NCI-H82 treated with DMSO at 0.1 percent for 48 hours (cell line): ENCODE measurements at regions not wholly inside any gene's neighbourhood (a gene's known extent, or its start where the extent isn't known, plus 50 kb on each side); places are given as distances from the start of the nearest gene placed in this dataset.

Experiments used
- DNase-seq: peaks from one replicate; lab custom pipeline; 2025; ENCODE audit not compliant: unreplicated experiment; lab: John Stamatoyannopoulos, UW

- DNase-seq, result no peak
Measured at GRCh38 chr6:95071464-95071863, 505.9 kb upstream of the MANEA start.

DNA sequence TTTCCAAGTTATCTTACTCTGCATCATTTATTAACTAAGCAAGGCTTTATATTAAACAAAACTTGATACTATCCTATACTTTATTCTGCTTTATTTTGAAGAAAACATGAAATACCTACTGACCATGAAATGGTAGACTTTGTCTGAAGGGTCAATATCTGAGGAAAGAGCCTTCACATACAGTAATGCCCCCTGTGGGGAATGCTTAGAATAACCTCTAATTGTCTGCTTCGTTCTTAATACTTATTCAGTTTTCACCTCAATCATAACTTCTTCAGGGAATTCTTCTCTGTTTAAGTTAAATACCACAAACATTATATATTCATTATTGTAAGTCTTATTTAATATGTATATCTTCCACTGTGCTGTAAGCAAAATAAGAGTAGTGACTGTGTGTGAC, 498.9 kb upstream of the MANEA start:
- no peak for DNase-seq

DNA sequence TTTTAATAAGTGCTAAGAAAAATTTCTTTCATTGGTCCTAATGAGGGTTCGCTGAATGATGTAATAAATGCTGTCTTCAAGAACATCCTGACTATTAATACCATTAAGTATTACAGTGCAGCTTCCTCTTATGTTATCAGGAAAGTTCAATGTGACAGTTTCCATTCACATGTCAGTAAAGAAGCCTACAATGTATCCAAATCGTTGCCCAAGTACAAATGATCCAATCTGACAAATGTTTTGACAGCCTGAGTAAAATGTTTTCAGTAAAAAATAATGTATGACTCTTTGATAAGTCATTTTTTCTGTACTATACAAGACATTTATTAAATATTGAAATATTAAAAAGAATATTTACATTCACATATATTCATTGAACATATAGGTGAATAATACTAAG, 496.1 kb upstream of the MANEA start:
- DNase-seq, result no peak

- DNase-seq, result no peak
Measured at GRCh38 chr6:95081949-95082348, 495.4 kb upstream of the MANEA start.

DNA sequence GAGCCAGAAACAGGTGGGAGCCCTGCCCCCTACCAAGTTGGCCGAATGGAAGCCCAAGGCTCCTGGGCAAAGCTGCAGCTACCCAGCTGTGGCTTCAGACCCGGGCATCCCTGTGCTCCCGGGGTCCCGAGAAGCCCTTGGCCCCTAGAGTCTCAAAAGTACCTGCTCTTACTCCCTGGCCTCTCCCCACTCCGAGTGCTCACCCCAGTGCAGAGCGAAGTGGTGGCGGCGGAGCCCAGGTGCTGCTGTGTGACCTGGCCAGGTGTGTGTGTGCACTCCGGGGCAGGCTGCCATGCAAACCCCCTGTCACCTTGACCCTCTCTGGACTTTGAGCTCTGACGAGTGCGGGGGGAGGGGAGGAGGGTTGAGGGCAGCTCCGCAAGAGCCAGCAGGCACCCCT, 493.8 kb upstream of the MANEA start:
- DNase-seq, result no peak

DNA sequence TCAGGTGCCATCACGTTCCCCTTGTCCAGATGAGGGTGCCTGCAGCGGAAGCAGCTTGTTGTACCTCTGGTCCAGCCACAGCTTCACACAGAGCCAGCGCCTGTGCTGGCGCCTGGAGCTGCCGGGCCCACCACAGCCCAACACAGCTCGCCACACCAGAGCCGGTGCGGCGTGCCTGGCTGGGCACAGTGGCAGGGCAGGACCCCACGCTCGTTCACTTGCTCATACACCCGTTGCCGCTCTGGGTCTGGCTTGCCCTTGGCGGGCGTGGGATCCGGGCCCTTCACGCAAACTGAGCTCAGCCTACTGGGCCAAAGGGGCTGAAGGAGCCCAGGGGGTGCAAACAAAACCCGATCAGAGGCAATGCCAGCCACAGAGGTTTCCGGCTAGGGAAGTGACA, 492.5 kb upstream of the MANEA start:
- DNase-seq, result no peak

DNA sequence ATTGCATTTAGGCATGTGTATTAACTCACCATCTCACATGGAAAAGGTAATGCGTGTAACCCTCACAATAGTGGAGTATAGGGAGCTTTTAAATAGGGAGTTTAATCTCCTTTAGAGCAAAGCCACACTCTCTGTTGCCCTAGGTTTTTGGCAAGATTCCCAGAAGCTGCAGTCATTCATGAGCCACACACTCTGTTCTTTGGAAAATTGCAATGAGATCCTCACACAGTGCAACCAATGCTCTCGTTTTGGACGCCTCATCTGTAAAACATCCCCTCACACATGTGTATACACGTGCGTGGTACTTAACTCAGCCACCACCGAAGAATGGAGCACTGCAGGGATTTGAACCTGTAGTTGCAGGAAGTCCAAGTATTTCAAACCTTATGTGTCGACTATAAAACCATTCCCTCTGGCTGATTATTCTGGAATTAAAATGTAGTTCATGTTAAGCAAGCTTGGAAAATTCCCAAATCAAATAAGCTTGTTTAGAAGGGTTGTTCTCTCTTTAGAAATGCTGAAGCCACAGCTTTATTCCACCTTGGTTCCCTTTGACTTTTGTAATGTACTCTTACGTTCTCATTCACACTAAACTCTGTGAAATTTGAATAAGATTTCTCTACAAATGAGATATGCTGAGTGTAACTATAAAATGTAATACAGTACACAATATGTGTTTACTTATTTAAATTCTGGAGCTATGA, 489.8 kb upstream of the MANEA start:
- DNase-seq, result peak; percentile 90

GRCh38 chr6:95091823-95092436, 485.4 kb upstream of the MANEA start:
- DNase-seq, result peak; percentile 46

DNA sequence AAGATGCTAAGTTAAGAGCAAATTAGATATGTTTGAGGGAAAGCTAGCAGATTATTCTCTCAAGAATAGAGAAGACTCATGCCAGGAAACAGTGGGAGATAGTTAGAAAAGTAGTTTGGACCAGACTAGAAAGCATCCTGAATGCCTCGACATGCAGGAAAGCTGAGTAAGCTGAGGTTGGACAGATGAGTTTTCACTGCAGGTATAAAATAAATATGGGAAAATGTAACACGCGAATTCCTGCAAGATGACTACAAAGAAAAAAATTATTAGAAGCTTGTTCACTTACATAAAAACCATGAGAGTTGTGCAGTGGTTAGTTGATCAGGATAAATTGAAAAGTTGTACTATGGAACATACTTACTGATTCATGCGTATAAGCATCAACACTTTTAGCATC, 484.2 kb upstream of the MANEA start:
- DNase-seq, result no peak

- DNase-seq, result no peak
Measured at GRCh38 chr6:95094751-95095663, 482.3 kb upstream of the MANEA start.

DNA sequence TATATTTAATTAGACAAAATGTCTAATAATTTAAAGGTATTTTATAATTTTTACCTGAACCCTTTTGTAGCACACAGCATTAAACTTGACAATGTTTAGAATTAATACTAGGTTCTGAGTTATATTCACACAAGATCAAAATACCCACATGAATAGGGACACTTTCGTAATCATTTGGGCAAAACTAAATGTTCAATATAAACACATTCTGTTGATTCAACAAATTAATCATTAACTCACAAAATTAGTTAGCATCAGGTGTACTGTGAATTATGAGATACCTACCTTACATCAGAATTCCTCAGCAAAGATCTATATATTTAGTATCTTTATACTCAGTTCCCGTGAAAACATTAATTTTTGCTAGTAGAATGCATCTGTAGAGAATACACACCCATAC, 481.5 kb upstream of the MANEA start:
- DNase-seq, result no peak

- DNase-seq, result no peak
Measured at GRCh38 chr6:95099410-95099809, 477.9 kb upstream of the MANEA start.

DNA sequence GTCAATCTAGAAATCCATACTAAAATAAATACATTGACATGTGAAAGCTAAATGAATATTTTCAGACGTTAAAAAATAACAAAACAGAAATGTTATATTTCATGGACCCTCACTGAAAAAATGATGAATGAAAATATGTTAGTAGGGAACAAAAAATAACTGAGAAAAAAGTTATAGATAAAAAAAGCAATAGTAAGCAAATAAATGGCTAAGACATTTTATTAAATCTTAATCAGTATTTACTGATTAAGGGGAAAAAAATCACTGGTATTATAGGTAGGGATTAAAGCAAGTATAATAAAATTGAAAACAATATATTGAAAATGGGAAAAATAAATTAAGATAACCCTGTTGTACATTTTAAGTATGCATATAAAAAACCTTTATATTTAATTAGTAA, 468.1 kb upstream of the MANEA start:
- DNase-seq, result no peak

DNA sequence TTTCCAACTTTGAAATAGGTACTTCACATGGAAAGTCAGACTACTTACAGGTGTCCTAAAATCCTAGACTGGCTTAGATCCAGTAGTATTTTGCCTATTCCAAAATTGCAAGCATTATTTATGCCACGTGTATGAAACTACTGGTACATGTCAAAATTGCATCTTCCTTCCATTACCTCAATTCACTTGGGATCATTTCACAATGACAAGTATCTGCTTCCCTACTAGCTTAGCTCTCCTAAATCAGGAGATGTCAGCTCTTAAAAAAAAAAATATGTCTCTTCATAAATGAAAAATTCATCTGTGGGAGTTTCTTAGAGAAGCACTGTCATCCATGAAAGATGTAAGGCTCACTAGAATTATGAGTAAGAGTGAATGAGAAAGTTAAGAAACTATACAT, 466.6 kb upstream of the MANEA start:
- no peak for DNase-seq

- DNase-seq, result no peak
Measured at GRCh38 chr6:95117236-95117635, 460.1 kb upstream of the MANEA start.

DNA sequence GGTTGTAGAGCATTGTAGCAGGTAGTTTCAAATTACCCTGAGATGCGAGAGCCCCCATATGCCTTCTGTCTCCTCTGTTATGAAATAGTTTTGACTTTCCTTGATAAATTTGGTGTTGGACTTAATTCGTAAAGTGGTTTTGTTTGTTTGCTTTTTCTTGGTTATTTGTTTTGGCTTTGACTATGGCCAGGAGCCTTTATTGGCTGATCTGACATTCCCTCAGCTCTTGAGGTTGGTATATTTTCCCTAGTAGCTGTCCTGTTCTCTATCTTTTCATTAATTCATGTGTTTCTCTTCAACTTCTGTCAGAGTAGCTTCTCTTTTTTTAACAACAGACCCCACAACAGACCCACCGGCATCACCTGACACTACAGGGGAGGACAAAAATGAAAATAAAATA, 457.4 kb upstream of the MANEA start:
- DNase-seq, result no peak

GRCh38 chr6:95120984-95121383, 456.4 kb upstream of the MANEA start:
- no peak for DNase-seq

GRCh38 chr6:95127261-95127660, 450.1 kb upstream of the MANEA start:
- no peak for DNase-seq

- no peak for DNase-seq
Measured at GRCh38 chr6:95128439-95128838, 448.9 kb upstream of the MANEA start.

GRCh38 chr6:95128947-95129346, 448.4 kb upstream of the MANEA start:
- no peak for DNase-seq

DNA sequence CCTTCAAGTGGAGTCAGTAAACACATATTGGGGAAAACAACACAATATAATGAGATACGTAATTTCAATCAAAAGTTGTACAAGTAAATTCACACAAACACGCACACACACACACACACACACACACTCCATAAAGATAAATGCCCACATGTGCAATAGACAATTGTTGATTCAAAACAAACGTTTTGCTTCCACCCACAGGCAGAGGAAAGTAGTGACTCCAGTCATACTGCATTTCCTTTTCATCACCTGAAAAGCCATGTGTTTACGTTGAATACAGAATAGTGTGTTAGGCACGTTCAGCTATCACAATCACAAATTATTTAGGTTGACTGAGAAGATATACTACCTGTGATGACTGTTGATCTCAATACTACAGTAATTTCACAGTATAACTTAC, 443.8 kb upstream of the MANEA start:
- no peak for DNase-seq

DNA sequence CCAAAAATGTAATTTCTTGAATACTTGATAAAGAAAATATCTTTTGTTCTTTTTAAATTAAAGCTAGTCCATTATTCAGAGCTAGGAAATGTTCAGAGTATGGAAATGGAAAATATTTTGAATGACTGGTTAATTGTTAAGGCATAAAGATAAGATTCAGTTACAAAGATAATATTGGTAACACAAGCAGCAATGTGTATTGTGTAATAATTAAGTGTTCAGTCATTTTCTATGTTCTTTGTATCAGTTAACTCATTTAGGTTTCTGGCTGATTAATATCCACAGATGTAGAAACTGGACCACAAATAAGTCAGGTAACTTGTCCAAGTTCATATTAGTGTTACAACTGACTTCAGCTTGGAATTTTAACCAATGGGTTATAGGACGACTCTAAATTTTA, 442.2 kb upstream of the MANEA start:
- DNase-seq, result no peak
